K562 (cell line): ENCODE measurements at regions not wholly inside any gene's neighbourhood (a gene's known extent, or its start where the extent isn't known, plus 50 kb on each side); places are given as distances from the start of the nearest gene placed in this dataset.

Experiments
- ATF4 ChIP-seq: fragments of 450-650 bp; formaldehyde crosslinking; IDR thresholded peaks from 2 replicates; pipeline ENCODE4 v1.4.0; 2022; ENCODE audit warnings: mild to moderate bottlenecking, moderate library complexity
- CBX1 ChIP-seq: sonication (generic); IDR thresholded peaks from 2 replicates; pipeline ENCODE4 v1.6.1; 2016; ENCODE audit warnings: antibody characterized with exemption, low read depth, mild to moderate bottlenecking
- ETV6 ChIP-seq, 3 experiments: fragments of 150-350 bp in 1 of 3; sonication (generic) in 1 of 3; formaldehyde crosslinking in 1 of 3; IDR thresholded peaks; 2 replicates each; pipeline versions ENCODE4 v1.6.1 to v1.8.0; 2014 to 2022; ENCODE audit warnings: borderline replicate concordance in 2 of 3, low read depth in 2 of 3, antibody characterized with exemption in 1 of 3, low read length in 1 of 3, mild to moderate bottlenecking in 1 of 3, missing genetic modification reagents in 1 of 3
- HDAC1 ChIP-seq, 2 experiments: fragments of 450-650 bp; IDR thresholded peaks; 2 replicates each; pipeline ENCODE4 v1.6.1; 2016 to 2017; ENCODE audit warnings: inconsistent platforms in 1 of 2, mild to moderate bottlenecking in 1 of 2, moderate library complexity in 1 of 2
- MAFG ChIP-seq: fragments of 450-650 bp; conservative IDR thresholded peaks from 2 replicates; pipeline ENCODE4 v1.6.1; 2016; ENCODE audit warnings: missing genetic modification characterization, missing compliant biosample characterization
- RERE ChIP-seq: sonication (generic); formaldehyde crosslinking; IDR thresholded peaks from 2 replicates; pipeline ENCODE4 v1.8.0; 2023; ENCODE audit warnings: missing genetic modification reagents, mild to moderate bottlenecking, borderline replicate concordance
- SNIP1 ChIP-seq: fragments of 450-650 bp; IDR thresholded peaks from 2 replicates; pipeline ENCODE4 v1.7.1; 2017; ENCODE audit warnings: low read depth, mild to moderate bottlenecking
- TBP ChIP-seq: optimal IDR thresholded peaks from 2 replicates; pipeline ENCODE3; 2011; ENCODE audit warnings: low read depth, low read length, improper control_type of control experiment
- ZSCAN29 ChIP-seq: fragments of 450-650 bp; IDR thresholded peaks from 2 replicates; pipeline ENCODE4 v1.6.1; 2017

GRCh38 chr6:27575594-27576361 lies 102.9 kb upstream of the ZNF184 start (continued):
- TF ChIP-seq ETV6 (IDR thresholded peaks at IDR 0.05; ENCODE audit: borderline replicate concordance in 1 of 2, low read depth in 2 of 2, low read length in 1 of 2) (no peak), ETV6 (CRISPR knock-in tag; IDR thresholded peaks at IDR 0.05; ENCODE audit: borderline replicate concordance) (no peak), SNIP1 (no peak), ATF4 (CRISPR knock-in tag) (no peak), ZSCAN29 (0 out of 2 replicates have a peak, but pooled peaks have one; percentile 59), CBX1 (no peak), TBP (peak; percentile 100), HDAC1 (IDR thresholded peaks at IDR 0.05) (peak in 1 of 2 experiments; percentile 61; a peak in 1 of 4 replicates), RERE (CRISPR knock-in tag) (no peak), MAFG (tag) (no peak)
